ENCODE measurements at regions not wholly inside any gene's neighbourhood (a gene's known extent, or its start where the extent isn't known, plus 50 kb on each side); places are given as distances from the start of the nearest gene placed in this dataset.

DNA sequence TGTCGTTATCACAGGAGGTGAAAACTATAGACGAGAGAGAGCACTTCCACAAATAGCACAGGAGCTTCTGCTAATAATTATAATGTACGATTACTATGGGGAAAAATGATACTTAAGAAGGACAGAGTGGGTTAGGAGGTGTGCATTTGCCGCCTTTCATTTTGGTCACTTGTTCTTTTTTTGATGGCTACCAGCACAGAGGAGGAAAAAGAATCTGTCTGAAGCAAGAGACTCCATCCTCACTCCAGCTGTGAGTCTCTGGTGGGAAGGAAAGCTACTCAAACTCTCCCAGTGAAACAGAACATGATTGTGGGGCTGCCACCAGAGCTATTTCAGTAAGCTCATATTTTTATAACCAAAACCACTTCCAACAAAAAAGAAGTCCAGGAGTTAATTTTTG is 270.4 kb upstream of the TMEM161B start:
- DNase-seq (ENCODE audit: low read depth) = no peak
- no peak overlapping the region for H3K4me3 ChIP-seq (ENCODE audit: low read length)
- no peak for TF ChIP-seq CTCF (IDR thresholded peaks at IDR 0.05; ENCODE audit: insufficient read depth, low read depth, low read length, missing control alignments)

DNA sequence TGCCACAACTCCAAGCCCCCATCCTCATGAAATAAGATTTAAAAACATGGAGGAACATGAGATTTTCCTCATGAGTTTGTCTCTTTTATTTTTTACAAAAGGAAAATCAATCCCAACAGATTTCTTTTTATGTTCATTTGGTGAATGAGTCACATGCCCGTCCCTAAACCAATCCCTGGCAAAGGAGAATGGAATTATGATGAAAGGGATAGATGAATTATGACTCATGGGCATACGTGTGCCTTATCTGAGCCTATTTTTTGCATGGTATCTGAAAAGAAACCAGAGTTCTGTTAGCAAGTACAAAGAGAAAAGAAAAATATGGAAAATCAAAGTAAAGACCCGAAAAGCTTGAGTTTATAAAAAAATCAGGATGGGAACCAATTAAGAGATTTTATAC is 267.5 kb upstream of the TMEM161B start:
- H3K4me3 ChIP-seq (ENCODE audit: low read length) = no peak overlapping the region
- no peak for TF ChIP-seq CTCF (IDR thresholded peaks at IDR 0.05; ENCODE audit: insufficient read depth, low read depth, low read length, missing control alignments)
- peak; percentile 9 for DNase-seq (ENCODE audit: low read depth)

GRCh38 chr5:88524941-88525340 is 256.3 kb upstream of the TMEM161B start:
- no peak for DNase-seq (ENCODE audit: low read depth)
- no peak for TF ChIP-seq CTCF (IDR thresholded peaks at IDR 0.05; ENCODE audit: insufficient read depth, low read depth, low read length, missing control alignments)
- no peak overlapping the region for H3K4me3 ChIP-seq (ENCODE audit: low read length)

DNA sequence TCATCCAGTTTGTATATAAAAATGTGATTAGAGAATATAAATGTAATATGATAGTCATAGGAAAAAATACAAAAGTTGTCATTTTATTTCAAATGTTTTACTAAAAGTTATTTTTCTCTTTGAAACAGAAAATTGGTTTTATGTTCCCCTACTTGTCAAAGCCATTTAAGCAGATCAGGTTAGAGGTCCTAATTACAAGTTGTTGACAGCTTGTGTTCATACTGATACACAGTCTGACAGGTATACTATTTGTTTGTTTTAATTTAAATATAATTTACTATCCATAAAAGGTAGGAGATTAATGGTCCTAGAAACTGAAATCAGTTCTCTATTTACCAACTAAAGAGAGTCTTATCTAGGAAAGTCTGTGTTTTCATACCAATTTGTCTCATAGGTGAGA is 250.4 kb upstream of the TMEM161B start:
- H3K4me3 ChIP-seq (ENCODE audit: low read length) = no peak overlapping the region
- no peak for TF ChIP-seq CTCF (IDR thresholded peaks at IDR 0.05; ENCODE audit: insufficient read depth, low read depth, low read length, missing control alignments)
- DNase-seq (ENCODE audit: low read depth) = no peak

DNA sequence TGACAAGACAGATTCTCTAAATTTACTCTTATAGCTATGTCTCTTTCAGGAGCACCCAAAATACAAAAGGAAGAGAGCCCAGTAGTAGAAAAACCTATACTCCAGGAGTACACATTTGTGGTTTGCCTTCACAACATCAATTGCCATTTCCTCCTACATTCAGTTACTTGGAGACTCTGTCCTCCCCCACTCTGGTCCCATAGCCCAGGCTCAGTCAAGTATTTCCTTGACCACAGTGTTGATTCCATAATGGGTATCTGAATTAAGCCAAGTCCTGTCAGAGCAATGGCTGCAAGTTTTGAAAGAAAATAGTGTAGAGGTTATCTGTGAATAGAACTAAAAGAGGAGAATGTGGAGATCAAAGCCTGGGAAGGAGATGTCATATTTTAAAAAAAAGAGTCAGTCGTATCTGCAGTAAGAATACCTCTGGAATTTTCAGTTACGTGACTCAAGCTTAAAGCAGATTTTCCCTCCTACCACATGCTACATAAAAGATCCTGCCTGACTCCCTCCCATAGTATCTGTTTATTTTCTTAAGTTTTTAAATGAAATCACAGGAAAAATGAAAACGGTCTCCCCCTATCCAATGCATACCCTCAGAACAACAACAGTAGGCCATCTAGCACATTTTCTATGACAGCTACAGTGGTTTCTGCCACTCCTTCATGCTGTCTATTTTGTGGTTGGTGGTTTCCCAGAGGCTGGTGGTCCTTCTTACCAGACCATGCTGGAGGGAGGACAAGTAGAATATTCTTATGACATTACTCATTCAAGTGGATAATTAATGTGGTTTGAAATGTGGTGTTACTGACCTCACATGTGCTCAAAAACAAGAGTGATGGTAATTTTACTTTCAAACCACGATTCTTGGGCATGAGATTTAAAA is 249.7 kb upstream of the TMEM161B start:
- no peak for DNase-seq (ENCODE audit: low read depth)
- no peak overlapping the region for H3K4me3 ChIP-seq (ENCODE audit: low read length)
- TF ChIP-seq CTCF (IDR thresholded peaks at IDR 0.05; ENCODE audit: insufficient read depth, low read depth, low read length, missing control alignments) = no peak

- H3K4me3 ChIP-seq (ENCODE audit: low read length) = no peak overlapping the region
- TF ChIP-seq CTCF (IDR thresholded peaks at IDR 0.05; ENCODE audit: insufficient read depth, low read depth, low read length, missing control alignments) = no peak
- DNase-seq (ENCODE audit: low read depth) = peak; percentile 33
These were observed 247.5 kb upstream of the TMEM161B start for GRCh38 chr5:88515881-88516819.
